Activated B cell treated with CpG ODN at 0.5 μM for 24 hours (primary cell): ENCODE measurements at regions not wholly inside any gene's neighbourhood (a gene's known extent, or its start where the extent isn't known, plus 50 kb on each side); places are given as distances from the start of the nearest gene placed in this dataset.

ENCODE experiments used
- ATAC-seq: fragments of 200-7000 bp; cut with Tn5 transposase; one replicate; pipeline ENCODE4 v1.10.0; 2021; ENCODE audit warnings: low read depth, mild to moderate bottlenecking, moderate library complexity
- CTCF ChIA-PET: fragments of 350-600 bp; sonication (Branson Sonifier 250); formaldehyde crosslinking; loops from one replicate; lab custom pipeline; 2021; ENCODE audit warnings: antibody characterized with exemption; lab: Charles Lee
- POLR2A ChIA-PET: fragments of 350-600 bp; sonication (Branson Sonifier 250); formaldehyde crosslinking; loops from one replicate; lab custom pipeline; 2021; ENCODE audit warnings: antibody characterized with exemption; lab: Charles Lee
- DNase-seq: peaks from one replicate; pipeline ENCODE4 v3.0.0; 2022
- H3K27ac Mint-ChIP-seq: one replicate; pipeline ENCODE4 v1.8.0; 2020; ENCODE audit warnings: mixed read lengths
- H3K27me3 Mint-ChIP-seq: one replicate; pipeline ENCODE4 v1.8.0; 2021; ENCODE audit warnings: mixed read lengths
- H3K36me3 Mint-ChIP-seq: one replicate; pipeline ENCODE4 v1.8.0; 2021; ENCODE audit warnings: low read depth, mixed read lengths
- H3K4me1 Mint-ChIP-seq: one replicate; pipeline ENCODE4 v1.8.0; 2021; ENCODE audit warnings: mixed read lengths
- H3K4me3 Mint-ChIP-seq: one replicate; pipeline ENCODE4 v1.8.0; 2020; ENCODE audit warnings: mild to moderate bottlenecking, mixed read lengths
- H3K9me3 Mint-ChIP-seq: one replicate; pipeline ENCODE4 v1.8.0; 2020; ENCODE audit warnings: mixed read lengths
- CTCF ChIP-seq: fragments of 200-600 bp; IDR thresholded peaks from one replicate; pipeline ENCODE4 v1.8.0; 2022; ENCODE audit warnings: antibody characterized with exemption, mild to moderate bottlenecking
- intact Hi-C: fragments of 100-400 bp; cut with micrococcal nuclease; formaldehyde crosslinking; loops from one replicate; pipeline ENCODE4 v1.15.1; 2024

- Mint-ChIP-seq H3K36me3 (no peaks in the 10 kb centered on the region), H3K27me3 (no peaks in the 10 kb centered on the region), H3K4me1 (no peaks in the 10 kb centered on the region), H3K4me3 (no peak overlapping the region), H3K27ac (no peak overlapping the region), H3K9me3 (peaks cover 17% of the 10 kb centered on the region)
- no peak for ATAC-seq
- DNase-seq, result no peak
- POLR2A ChIA-PET, result no interaction called here
- intact Hi-C loops, result no loop called here
- CTCF ChIA-PET, result no interaction called here
- TF ChIP-seq CTCF, result no peak
These were observed 180.0 kb upstream of the ADCY1 start for GRCh38 chr7:45394117-45394708.

- no peak for DNase-seq
- no peak overlapping the region for H3K4me3 Mint-ChIP-seq
- peaks cover 12% of the 10 kb centered on the region for H3K9me3 Mint-ChIP-seq
- TF ChIP-seq CTCF, result no peak
- H3K36me3 Mint-ChIP-seq, result no peaks in the 10 kb centered on the region
- CTCF ChIA-PET, result no interaction called here
- no peak for ATAC-seq
- no peaks in the 10 kb centered on the region for H3K4me1 Mint-ChIP-seq
- no peaks in the 10 kb centered on the region for H3K27me3 Mint-ChIP-seq
- intact Hi-C loops, result no loop called here
- H3K27ac Mint-ChIP-seq, result no peak overlapping the region
- POLR2A ChIA-PET, result no interaction called here
These were observed 175.1 kb upstream of the ADCY1 start for GRCh38 chr7:45399069-45399468.

GRCh38 chr7:45400680-45401079, 173.5 kb upstream of the ADCY1 start:
- POLR2A ChIA-PET, result no interaction called here
- Mint-ChIP-seq H3K4me1 (no peaks in the 10 kb centered on the region), H3K27me3 (no peaks in the 10 kb centered on the region), H3K9me3 (peaks cover 2% of the 10 kb centered on the region), H3K36me3 (no peaks in the 10 kb centered on the region), H3K4me3 (no peak overlapping the region), H3K27ac (no peak overlapping the region)
- intact Hi-C loops, result no loop called here
- DNase-seq, result no peak
- TF ChIP-seq CTCF, result no peak
- no peak for ATAC-seq
- CTCF ChIA-PET, result no interaction called here

GRCh38 chr7:45401155-45401554, 173.0 kb upstream of the ADCY1 start:
- Mint-ChIP-seq H3K4me3 (no peak overlapping the region), H3K36me3 (no peaks in the 10 kb centered on the region), H3K27me3 (no peaks in the 10 kb centered on the region), H3K4me1 (no peaks in the 10 kb centered on the region), H3K27ac (no peak overlapping the region), H3K9me3 (peaks cover 2% of the 10 kb centered on the region)
- DNase-seq, result no peak
- ATAC-seq, result no peak
- CTCF ChIA-PET, result no interaction called here
- no peak for TF ChIP-seq CTCF
- POLR2A ChIA-PET, result no interaction called here
- intact Hi-C loops, result no loop called here

- Mint-ChIP-seq H3K9me3 (peaks cover 2% of the 10 kb centered on the region), H3K36me3 (no peaks in the 10 kb centered on the region), H3K27ac (no peak overlapping the region), H3K4me3 (no peak overlapping the region), H3K27me3 (no peaks in the 10 kb centered on the region), H3K4me1 (no peaks in the 10 kb centered on the region)
- POLR2A ChIA-PET, result no interaction called here
- TF ChIP-seq CTCF, result no peak
- no peak for DNase-seq
- CTCF ChIA-PET, result no interaction called here
- no peak for ATAC-seq
- intact Hi-C loops, result no loop called here
These were observed 172.3 kb upstream of the ADCY1 start for GRCh38 chr7:45401851-45402250.
